Activated naive CD8-positive, alpha-beta T cell treated with anti-CD3 and anti-CD28 coated beads, Interleukin-2, amount 50 U/mL, for 16 hours (primary cell): ENCODE measurements at regions not wholly inside any gene's neighbourhood (a gene's known extent, or its start where the extent isn't known, plus 50 kb on each side); places are given as distances from the start of the nearest gene placed in this dataset.

ENCODE experiments used
- DNase-seq: peaks from one replicate; pipeline ENCODE4 v3.0.0-alpha.2; 2020; ENCODE audit warnings: low read depth, low spot score

DNA sequence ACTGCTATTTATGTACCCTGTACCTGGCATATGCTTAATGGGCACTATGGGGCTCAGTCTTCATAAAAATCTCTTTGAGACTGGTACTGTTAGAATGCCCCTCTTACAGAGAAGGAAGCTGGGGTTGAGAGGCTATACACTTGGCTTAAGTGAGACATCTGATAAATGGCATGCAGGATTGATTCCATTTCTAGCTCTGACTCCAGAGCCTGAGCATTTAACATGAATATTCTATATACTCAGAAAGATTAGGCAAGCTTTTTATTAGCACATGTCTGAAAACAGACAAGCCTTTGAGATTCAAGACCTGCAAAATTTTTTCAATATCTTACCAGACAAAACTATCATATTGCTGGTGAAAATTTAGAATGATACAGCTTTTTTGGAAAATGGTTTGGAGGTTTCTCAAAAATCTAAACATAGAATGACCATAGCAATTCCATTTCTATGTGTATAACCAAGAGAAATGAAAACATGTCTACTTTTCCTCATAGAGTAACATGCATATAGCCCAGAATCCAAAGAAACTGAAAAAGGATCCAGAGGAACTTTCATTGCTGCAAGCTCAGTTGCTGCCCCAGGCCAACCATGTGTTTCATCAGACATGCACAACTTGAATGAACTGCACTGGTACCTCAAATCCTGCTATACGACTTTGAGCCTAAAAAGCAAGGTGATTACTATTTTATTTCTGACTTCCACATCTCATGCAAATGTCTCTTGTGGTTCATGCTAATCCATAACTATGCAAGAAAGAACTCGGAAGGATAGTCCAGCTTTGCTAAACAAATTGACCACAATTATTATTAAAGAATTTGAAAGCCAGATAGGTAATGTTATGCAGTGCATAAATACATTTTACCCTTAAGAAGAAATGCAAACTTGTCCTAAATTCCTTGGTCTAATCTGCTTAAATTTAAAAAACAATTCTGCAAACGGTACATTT, 389.0 kb upstream of the GRIA1 start:
- DNase-seq = no peak

- DNase-seq = no peak
Measured at GRCh38 chr5:153116916-153117315, 373.6 kb upstream of the GRIA1 start.

GRCh38 chr5:153118018-153118417, 372.5 kb upstream of the GRIA1 start:
- DNase-seq = no peak

DNA sequence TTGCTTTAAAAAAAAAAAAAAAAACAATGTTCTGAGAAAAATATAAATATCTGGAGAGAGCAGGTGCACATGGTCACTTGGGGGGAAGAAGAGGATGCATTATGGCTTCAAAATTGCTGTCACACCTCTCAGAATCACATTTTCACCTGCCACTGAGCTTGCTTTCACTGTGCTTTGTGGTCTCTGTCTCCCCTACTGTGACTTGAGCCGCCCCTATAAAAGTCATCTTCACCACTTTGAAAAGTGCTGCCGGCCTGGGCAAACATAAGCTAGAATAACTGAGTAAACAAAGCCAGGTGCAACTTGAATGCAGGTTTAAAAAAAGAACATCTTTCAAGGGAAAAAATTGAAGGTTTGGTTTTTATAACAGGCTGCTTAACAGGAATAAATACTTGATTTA, 368.1 kb upstream of the GRIA1 start:
- no peak for DNase-seq

GRCh38 chr5:153130296-153130695, 360.2 kb upstream of the GRIA1 start:
- DNase-seq = no peak

GRCh38 chr5:153135411-153135810, 355.1 kb upstream of the GRIA1 start:
- DNase-seq = no peak

DNA sequence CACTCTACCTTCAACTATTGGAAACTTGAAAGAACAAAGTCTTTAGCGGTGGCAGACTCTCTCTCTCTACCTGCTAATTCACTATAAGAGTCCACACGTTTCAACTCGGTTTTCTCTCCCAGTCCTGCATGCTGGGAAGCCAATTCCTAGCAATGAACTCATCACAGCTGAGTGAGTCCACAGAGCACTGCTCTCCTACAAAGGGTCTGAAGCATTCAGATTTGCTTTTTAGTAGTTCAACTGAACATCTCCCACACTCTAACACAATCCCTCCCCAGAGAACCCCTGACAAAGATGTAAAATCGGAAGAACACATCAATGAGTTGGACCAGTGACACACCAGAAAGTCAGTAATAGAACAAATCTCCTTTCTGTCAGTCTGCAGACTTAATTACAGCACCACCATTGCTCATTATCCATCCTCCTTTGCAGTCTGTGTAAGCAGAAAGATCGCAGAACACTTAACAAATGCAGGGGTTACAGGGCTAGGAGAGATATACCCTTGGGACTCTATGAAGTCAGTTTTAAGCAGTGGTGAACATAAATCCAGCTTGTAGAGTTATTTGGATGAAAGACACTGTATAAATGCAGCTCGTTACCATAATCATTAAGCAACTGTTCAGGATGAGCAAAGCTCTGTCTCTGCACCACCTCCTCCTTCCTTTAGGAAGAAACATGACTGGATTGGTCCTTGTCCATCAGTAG, 353.4 kb upstream of the GRIA1 start:
- DNase-seq = no peak

GRCh38 chr5:153147891-153148623, 342.4 kb upstream of the GRIA1 start:
- DNase-seq = no peak

- no peak for DNase-seq
Measured at GRCh38 chr5:153148624-153148976, 341.9 kb upstream of the GRIA1 start.

DNA sequence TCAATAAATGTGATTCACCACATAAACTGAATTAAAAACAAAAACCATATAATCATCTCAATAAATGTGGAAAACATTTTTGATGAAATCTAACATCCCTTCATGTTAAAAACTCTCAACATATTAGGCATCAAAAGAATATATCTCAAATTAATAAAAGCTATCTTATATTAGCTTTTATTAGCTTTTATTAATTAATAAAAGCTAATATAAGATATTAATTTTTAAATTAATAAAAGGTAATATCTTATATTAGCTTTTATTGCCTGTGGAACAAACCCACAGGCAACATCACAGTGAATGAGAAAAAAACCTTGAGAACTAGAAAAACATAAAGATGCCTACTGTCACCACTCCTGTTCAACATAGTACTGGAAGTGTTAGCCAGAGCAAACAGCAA, 338.9 kb upstream of the GRIA1 start:
- no peak for DNase-seq

- no peak for DNase-seq
Measured at GRCh38 chr5:153153086-153153485, 337.4 kb upstream of the GRIA1 start.

DNA sequence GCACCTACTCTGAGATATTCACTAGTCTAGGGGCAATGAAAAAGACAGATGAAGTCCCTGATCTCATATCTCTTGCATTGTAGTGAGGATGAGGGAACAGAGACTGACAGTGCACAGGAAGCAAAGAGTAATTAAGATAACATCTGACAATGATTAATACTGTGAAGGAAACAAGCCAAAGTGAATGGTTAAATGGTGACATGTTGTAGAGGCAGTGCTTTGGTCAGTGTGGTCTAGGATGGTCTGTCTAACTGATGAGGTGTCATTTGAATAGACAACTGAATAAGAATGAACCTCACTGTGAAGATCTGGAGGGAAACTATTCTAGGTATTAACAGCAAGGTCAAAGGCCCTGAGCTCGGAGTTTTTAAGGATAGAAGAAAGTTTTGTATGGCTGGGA, 333.3 kb upstream of the GRIA1 start:
- DNase-seq = no peak

- DNase-seq = no peak
Measured at GRCh38 chr5:153158608-153159007, 331.9 kb upstream of the GRIA1 start.

GRCh38 chr5:153159616-153160015, 330.9 kb upstream of the GRIA1 start:
- DNase-seq = no peak

DNA sequence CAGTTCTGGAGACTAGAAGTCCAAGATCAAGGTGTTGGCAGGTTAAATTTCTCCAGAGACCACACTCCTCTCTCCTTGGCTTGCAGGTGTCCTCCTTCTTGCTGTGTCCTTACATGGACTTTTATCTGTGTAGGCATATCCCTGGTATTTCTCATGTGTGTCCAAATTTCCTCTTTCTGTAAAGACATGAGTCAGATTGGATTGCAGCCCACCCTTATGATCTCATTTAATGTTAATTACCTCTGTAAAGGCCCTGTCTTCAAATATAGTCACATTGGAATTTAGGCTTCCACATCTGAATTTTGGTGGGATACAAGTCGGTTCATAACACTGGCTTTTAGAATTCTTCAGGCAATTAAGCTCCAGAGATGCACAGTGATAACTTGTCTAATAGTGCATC, 322.2 kb upstream of the GRIA1 start:
- no peak for DNase-seq

DNA sequence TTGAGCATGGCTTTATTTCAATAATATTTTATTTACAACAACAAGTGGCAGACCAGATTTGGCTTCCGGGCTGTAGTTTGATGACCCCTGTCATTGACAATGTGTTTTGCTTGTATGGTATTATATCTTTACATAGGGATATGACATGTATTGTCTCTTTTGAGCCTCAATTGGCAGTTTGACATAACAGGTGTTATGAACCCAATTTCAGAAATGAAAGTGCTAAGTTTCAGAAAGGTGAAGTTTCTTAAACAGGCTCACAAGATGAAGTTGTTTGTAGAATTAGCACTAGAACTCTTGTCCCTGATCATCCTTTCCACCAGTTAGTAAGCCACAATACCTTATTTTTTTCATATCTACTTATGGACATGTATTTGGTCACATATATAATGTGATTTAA, 303.0 kb upstream of the GRIA1 start:
- no peak for DNase-seq

DNA sequence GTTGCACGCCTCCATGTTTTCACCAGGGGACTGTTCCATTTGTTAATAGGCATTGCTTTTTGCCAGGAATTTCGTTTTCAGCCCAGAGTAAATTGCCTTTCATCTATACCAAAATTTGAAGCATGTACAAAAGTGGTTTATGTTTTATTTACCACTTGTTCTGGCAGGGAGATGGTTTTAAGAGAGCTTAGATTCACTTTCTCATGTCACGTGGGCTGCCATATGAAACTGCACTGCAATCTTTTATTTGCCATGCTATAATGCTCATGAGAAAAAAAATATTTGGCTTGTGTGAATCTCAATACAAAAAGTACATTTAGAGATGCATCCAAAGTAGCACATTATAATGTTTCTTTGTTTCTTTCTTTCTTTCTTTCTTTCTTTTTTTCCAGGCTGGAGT, 284.1 kb upstream of the GRIA1 start:
- no peak for DNase-seq

- DNase-seq = no peak
Measured at GRCh38 chr5:153209016-153209415, 281.5 kb upstream of the GRIA1 start.

DNA sequence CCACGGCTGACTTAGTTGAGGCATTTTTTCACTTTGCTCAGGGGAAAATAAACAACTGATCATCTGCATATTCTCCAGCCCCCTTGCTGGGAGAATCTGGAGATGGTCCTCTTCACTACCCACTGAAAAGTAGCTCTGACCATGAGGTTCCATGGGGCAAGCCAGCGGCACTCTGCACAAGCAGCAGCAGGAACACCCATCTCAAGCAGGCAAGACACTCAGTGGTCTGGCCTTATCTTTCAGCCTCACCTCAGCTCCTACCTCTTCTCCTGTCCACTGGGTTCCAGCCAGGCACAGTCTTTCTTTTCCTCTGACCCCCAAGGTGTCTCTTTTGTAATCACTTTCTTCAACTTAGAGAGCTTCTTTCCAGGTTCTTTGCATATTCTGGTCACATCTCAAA, 280.8 kb upstream of the GRIA1 start:
- no peak for DNase-seq

GRCh38 chr5:153211076-153211475, 279.4 kb upstream of the GRIA1 start:
- DNase-seq = no peak

DNA sequence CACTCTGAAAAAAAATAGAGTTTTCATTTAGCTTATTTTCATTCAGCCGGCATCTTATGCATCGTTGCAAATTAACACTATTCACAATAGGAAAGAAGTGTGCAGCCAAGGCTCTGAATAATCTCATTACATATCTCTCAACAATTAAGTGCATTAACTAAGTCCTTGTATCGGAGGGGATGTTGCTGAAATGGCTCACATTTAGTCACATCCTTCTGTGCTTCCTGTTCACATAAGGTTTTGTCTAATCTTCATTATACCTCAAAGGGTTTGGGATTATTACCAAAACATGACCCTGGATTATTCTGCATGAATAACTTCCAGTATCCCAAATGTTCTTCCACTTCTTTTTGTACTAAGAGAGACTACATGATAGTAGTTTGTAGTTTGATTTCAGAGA, 278.0 kb upstream of the GRIA1 start:
- DNase-seq = no peak

- DNase-seq = no peak
Measured at GRCh38 chr5:153222936-153223335, 267.5 kb upstream of the GRIA1 start.
